ENCODE measurements at regions not wholly inside any gene's neighbourhood (a gene's known extent, or its start where the extent isn't known, plus 50 kb on each side); places are given as distances from the start of the nearest gene placed in this dataset.

DNA sequence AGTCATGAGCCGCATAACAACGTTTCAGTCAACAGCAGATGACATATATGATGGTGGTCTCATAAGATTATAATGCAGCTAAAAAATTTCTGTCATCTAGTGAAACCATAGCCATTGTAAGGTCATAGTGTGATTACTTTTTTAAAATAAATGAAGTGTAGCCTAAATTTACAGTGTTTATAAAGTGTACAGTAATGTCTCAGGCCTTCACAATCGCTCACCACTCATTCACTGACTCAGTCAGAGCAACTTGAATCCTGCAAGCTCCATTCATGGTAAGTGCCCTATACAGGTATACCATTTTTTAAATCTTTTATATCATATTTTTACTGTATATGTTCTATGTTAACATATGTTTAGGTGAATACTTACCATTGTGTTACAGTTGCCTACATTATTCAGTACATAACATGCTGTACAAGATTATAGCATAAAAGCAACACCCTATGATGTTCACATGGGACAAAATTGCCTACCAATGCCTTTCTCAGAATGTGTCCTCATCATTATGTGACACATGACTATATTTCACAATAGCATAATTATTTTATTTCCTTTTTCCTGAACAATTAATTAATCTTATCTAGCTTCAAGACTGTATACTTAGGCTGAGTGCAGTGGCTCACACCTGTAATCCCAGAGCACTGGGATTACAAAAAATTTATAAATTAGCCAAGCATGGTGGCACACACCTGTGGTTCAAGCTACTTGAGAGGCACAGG is 1115.9 kb upstream of the ZEB2 start:
- no peak for ATAC-seq (ENCODE audit: low read depth)

DNA sequence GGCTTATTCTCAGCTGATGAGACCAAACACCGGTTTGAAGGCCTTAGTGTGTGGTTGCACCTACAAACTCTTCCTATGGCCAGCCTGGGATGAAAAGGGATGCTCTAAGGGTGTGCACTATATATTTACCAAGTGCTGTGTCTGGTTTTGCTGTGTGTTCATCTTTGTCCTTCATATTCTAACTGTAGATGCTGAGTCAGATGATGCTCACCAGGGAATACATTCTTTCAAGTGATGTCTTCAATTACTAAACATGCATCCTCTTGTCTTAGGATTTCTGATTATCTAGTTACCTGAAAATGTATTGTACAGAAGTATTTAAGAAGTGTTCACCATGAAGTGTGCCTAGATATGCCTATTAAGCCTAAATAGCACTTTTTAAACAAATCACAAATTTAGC is 1111.6 kb upstream of the ZEB2 start:
- no peak for TF ChIP-seq EZH2 (IDR thresholded peaks at IDR 0.05; ENCODE audit: borderline replicate concordance, insufficient read depth, low read depth, low read length, poor library complexity, severe bottlenecking)
- TF ChIP-seq, protein P1, sequence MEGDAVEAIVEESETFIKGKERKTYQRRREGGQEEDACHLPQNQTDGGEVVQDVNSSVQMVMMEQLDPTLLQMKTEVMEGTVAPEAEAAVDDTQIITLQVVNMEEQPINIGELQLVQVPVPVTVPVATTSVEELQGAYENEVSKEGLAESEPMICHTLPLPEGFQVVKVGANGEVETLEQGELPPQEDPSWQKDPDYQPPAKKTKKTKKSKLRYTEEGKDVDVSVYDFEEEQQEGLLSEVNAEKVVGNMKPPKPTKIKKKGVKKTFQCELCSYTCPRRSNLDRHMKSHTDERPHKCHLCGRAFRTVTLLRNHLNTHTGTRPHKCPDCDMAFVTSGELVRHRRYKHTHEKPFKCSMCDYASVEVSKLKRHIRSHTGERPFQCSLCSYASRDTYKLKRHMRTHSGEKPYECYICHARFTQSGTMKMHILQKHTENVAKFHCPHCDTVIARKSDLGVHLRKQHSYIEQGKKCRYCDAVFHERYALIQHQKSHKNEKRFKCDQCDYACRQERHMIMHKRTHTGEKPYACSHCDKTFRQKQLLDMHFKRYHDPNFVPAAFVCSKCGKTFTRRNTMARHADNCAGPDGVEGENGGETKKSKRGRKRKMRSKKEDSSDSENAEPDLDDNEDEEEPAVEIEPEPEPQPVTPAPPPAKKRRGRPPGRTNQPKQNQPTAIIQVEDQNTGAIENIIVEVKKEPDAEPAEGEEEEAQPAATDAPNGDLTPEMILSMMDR (IDR thresholded peaks at IDR 0.05): no peak
- no peak overlapping the region for H3K27ac Mint-ChIP-seq
- intact Hi-C loops (cut with micrococcal nuclease): no loop called here
- ATAC-seq (ENCODE audit: low read depth) (no peak), DNase-seq (no peak)
- H3K4me3 Mint-ChIP-seq: no peak overlapping the region
- no peaks in the 10 kb centered on the region for H3K4me1 ChIP-seq (ENCODE audit: control insufficient read depth in 2 of 2, insufficient read depth in 2 of 2, low read length in 2 of 2)
- no peaks in the 10 kb centered on the region for H3K36me3 ChIP-seq (replicated peaks in 1 of 2; ENCODE audit: control extremely low read depth in 1 of 2, control insufficient read depth in 1 of 2, extremely low read depth in 1 of 2, insufficient read depth in 2 of 2, low read length in 1 of 2)
- no peak overlapping the region for H2AFZ ChIP-seq (ENCODE audit: insufficient read depth, low read depth, low read length, poor library complexity, severe bottlenecking)
- no peaks in the 10 kb centered on the region for H3K27me3 Mint-ChIP-seq
- H4K20me1 ChIP-seq (ENCODE audit: control insufficient read depth, insufficient read depth, low read length, poor library complexity, severe bottlenecking): no peaks in the 10 kb centered on the region
- H3K4me1 Mint-ChIP-seq: no peaks in the 10 kb centered on the region
- ChIA-PET CTCF (no interaction called here), POLR2A (no interaction called here)
- no peak overlapping the region for H3K9ac ChIP-seq (ENCODE audit: low read length)
- H3K9me3 ChIP-seq (ENCODE audit: control extremely low read depth in 1 of 3, control insufficient read depth in 2 of 3, insufficient read depth in 1 of 3, low read length in 2 of 3): no peaks in the 10 kb centered on the region
- no peak overlapping the region for H3K4me2 ChIP-seq (replicated peaks; ENCODE audit: low read depth, low read length, poor library complexity, severe bottlenecking)
- H3K27me3 ChIP-seq (replicated peaks in 1 of 4; ENCODE audit: control extremely low read depth in 1 of 4, control insufficient read depth in 3 of 4, insufficient read depth in 4 of 4, low read length in 3 of 4): no peaks in the 10 kb centered on the region
- H3K79me2 ChIP-seq (ENCODE audit: control insufficient read depth, insufficient read depth, low read length): no peaks in the 10 kb centered on the region
- H3K27ac ChIP-seq (ENCODE audit: low read length in 2 of 2): no peak overlapping the region
- H3K4me3 ChIP-seq (ENCODE audit: control extremely low read depth in 1 of 5, extremely low read depth in 1 of 5, insufficient read depth in 1 of 5, low read depth in 2 of 5, low read length in 4 of 5): no peak overlapping the region
- WGBS (ENCODE audit: insufficient coverage): 100% methylated on average over 1 of the region's 1 CpG
- H3K9me3 Mint-ChIP-seq (ENCODE audit: insufficient read depth): no peaks in the 10 kb centered on the region

More for the DNA sequence above, 1115.9 kb upstream of the ZEB2 start:
- no peak overlapping the region for H3K27ac ChIP-seq (ENCODE audit: low read length in 2 of 2)
- H3K9me3 ChIP-seq (ENCODE audit: control extremely low read depth in 1 of 3, control insufficient read depth in 2 of 3, insufficient read depth in 1 of 3, low read length in 2 of 3): no peaks in the 10 kb centered on the region
- intact Hi-C loops (cut with micrococcal nuclease): no loop called here
- Mint-ChIP-seq H3K4me1 (peaks cover 15% of the 10 kb centered on the region), H3K27ac (no peak overlapping the region), H3K4me3 (no peak overlapping the region), H3K27me3 (no peaks in the 10 kb centered on the region), H3K9me3 (ENCODE audit: insufficient read depth) (no peaks in the 10 kb centered on the region)
- ChIA-PET POLR2A (no interaction called here), CTCF (no interaction called here)
- WGBS (ENCODE audit: insufficient coverage): 100% methylated on average over 2 of the region's 3 CpGs
- H3K9ac ChIP-seq (ENCODE audit: low read length): no peak overlapping the region
- no peak overlapping the region for H2AFZ ChIP-seq (ENCODE audit: insufficient read depth, low read depth, low read length, poor library complexity, severe bottlenecking)
- TF ChIP-seq, protein P1 (IDR thresholded peaks at IDR 0.05): no peak
- no peak for TF ChIP-seq EZH2 (IDR thresholded peaks at IDR 0.05; ENCODE audit: borderline replicate concordance, insufficient read depth, low read depth, low read length, poor library complexity, severe bottlenecking)
- H4K20me1 ChIP-seq (ENCODE audit: control insufficient read depth, insufficient read depth, low read length, poor library complexity, severe bottlenecking): no peaks in the 10 kb centered on the region
- no peak for DNase-seq
- H3K4me2 ChIP-seq (replicated peaks; ENCODE audit: low read depth, low read length, poor library complexity, severe bottlenecking): no peak overlapping the region
- H3K4me1 ChIP-seq (ENCODE audit: control insufficient read depth in 2 of 2, insufficient read depth in 2 of 2, low read length in 2 of 2): peaks cover 3 to 13% of the 10 kb centered on the region in 2 donors
- no peaks in the 10 kb centered on the region for H3K36me3 ChIP-seq (replicated peaks in 1 of 2; ENCODE audit: control extremely low read depth in 1 of 2, control insufficient read depth in 1 of 2, extremely low read depth in 1 of 2, insufficient read depth in 2 of 2, low read length in 1 of 2)
- no peaks in the 10 kb centered on the region for H3K27me3 ChIP-seq (replicated peaks in 1 of 4; ENCODE audit: control extremely low read depth in 1 of 4, control insufficient read depth in 3 of 4, insufficient read depth in 4 of 4, low read length in 3 of 4)
- H3K4me3 ChIP-seq (ENCODE audit: control extremely low read depth in 1 of 5, extremely low read depth in 1 of 5, insufficient read depth in 1 of 5, low read depth in 2 of 5, low read length in 4 of 5): no peak overlapping the region
- no peaks in the 10 kb centered on the region for H3K79me2 ChIP-seq (ENCODE audit: control insufficient read depth, insufficient read depth, low read length)
